SK-N-MC (cell line): ENCODE measurements at regions not wholly inside any gene's neighbourhood (a gene's known extent, or its start where the extent isn't known, plus 50 kb on each side); places are given as distances from the start of the nearest gene placed in this dataset.

Experiments used
- EZH2 ChIP-seq: fragments of 200-600 bp; sonication (generic); IDR thresholded peaks from one replicate; pipeline ENCODE4 v1.6.1; 2017; ENCODE audit warnings: antibody characterized with exemption
- FOXP2 ChIP-seq: optimal IDR thresholded peaks from 2 replicates; pipeline ENCODE3; 2011; ENCODE audit warnings: mild to moderate bottlenecking, moderate library complexity; ENCODE audit not compliant: insufficient read depth; ENCODE audit errors: extremely low read length, control extremely low read depth
- POLR2AphosphoS5 ChIP-seq: IDR thresholded peaks from 2 replicates; pipeline ENCODE4 v1.6.1; 2012; ENCODE audit warnings: mild to moderate bottlenecking, low read depth, low read length, borderline replicate concordance

DNA sequence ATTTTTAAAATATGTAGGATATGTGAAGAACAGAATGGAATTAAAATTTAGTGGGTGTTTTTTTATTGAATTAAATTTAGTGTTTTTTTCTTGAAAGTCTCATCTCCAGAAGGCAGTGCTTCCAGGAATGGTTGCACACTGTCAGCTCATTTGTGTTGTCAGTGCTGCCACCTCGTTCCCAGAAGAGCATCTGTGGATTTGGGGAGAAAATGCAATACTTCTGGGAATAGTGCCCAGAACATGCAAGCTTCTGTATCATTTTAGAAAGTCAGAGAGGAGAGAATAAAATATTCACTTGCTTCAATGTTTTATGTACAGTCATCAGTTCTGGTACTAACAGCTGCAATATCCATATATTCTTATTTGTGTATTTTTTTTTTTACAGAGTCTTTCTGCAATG is 608.8 kb downstream of the PCDH7 start:
- TF ChIP-seq POLR2AphosphoS5, result no peak
- TF ChIP-seq EZH2, result no peak
- no peak for TF ChIP-seq FOXP2
